ENCODE measurements at regions not wholly inside any gene's neighbourhood (a gene's known extent, or its start where the extent isn't known, plus 50 kb on each side); places are given as distances from the start of the nearest gene placed in this dataset.

DNA sequence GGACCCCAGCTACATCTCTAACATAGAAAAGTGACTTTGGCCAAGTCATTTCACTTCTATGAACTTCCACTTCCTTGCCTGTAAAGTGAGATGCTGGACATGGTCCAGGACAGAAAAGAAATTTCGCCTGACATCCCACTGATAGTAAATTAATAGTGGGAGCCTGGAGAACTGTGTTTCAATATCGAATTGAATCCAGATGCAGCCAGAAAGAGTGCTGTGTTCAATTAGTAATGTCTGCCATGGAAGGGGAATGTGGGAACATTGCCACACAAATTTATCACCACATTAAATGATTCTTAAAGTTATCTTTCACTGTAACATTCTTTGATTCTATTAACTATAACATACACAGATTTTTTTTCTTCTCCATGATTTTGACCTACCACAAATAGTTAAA, 255.0 kb downstream of the HACE1 start:
- no peaks in the 10 kb centered on the region for H3K9me3 ChIP-seq (ENCODE audit: control insufficient read depth, insufficient read depth, low read length)
- no peaks in the 10 kb centered on the region for H3K36me3 ChIP-seq (ENCODE audit: insufficient read depth, low read length)
- H3K4me1 ChIP-seq (ENCODE audit: insufficient read depth, low read length) = no peaks in the 10 kb centered on the region
- no peak overlapping the region for H3K9ac ChIP-seq (ENCODE audit: low read depth, low read length)

DNA sequence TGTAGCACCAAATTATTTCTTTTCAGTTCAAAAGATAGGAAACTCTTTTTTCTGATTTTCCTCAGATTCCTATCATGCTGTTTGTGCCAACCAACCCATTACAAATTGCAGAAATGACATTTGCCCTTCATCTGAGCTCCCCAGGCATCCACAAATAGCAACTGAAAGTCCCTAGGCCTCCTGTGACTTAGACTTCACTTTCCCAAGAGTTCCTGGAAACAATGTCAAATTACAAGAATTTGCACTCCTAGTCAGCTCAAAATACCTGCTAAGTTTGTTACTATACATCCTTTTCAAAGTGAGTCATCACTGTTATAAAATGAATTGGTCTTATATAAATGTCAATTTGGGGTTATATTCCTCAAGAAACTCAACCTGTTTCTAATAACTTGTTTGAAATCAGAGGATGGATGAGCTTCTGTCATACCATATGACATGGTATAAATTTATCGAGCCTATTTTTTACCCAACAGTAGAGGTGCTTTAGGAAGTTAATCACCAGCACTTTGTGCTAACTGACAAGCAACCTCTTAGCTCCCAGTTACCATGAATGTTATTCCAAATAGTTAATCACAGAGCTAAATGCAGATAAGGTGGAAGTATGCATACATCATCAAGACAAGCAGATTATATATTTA, 256.5 kb downstream of the HACE1 start:
- no peaks in the 10 kb centered on the region for H3K9me3 ChIP-seq (ENCODE audit: control insufficient read depth, insufficient read depth, low read length)
- no peaks in the 10 kb centered on the region for H3K36me3 ChIP-seq (ENCODE audit: insufficient read depth, low read length)
- no peaks in the 10 kb centered on the region for H3K4me1 ChIP-seq (ENCODE audit: insufficient read depth, low read length)
- H3K9ac ChIP-seq (ENCODE audit: low read depth, low read length) = no peak overlapping the region

DNA sequence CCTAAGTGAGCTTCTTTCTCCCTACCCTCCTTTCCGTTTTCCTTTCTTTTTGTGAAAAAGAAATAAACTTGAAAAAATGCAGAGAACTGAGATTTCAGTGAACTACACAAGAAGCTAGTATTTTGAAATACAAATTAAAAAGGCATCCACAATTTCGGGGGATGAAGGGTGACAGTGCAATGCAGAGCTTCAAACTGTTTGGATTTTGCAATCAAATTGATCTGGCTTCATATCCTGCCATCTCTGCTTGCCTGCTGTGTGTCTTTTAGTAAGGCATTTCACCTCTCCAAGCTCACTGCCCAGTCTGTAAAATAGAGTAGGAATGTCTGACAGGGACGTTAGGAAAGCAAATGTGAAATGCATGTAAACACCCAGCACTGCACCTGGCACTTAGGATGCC, 258.0 kb downstream of the HACE1 start:
- H3K36me3 ChIP-seq (ENCODE audit: insufficient read depth, low read length) = no peaks in the 10 kb centered on the region

DNA sequence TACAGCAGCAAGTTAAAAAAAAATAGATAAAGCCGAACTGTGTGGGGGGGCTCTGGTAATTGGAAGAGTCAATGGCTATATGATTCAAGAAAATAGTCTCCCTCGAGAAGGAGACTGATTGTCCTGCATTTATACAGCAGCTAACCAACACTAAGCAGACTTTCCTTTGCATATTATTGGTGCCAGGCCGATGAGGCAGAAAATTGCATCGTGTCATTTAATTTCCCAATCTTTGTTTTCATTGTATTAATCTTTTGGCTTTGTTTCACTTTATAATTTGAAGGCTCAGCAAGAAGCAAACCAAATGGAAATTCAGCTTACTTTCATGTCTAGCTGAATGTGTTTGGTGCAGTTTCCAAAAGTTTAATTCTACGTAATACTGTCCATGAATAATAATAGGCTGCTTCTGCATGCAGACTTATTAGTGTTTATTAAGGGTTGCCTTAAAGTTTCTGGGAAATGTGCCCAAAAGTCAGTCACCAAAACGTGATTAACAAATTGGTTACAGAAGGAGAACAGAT, 258.5 kb downstream of the HACE1 start:
- no peak overlapping the region for H3K9ac ChIP-seq (ENCODE audit: low read depth, low read length)
- H3K9me3 ChIP-seq (ENCODE audit: control insufficient read depth, insufficient read depth, low read length) = no peaks in the 10 kb centered on the region
- H3K36me3 ChIP-seq (ENCODE audit: insufficient read depth, low read length) = no peaks in the 10 kb centered on the region
- H3K4me1 ChIP-seq (ENCODE audit: insufficient read depth, low read length) = peaks cover 5% of the 10 kb centered on the region

More for the DNA sequence above, 258.0 kb downstream of the HACE1 start:
- H3K9me3 ChIP-seq (ENCODE audit: control insufficient read depth, insufficient read depth, low read length) = no peaks in the 10 kb centered on the region
- H3K4me1 ChIP-seq (ENCODE audit: insufficient read depth, low read length) = peaks cover 5% of the 10 kb centered on the region
- H3K9ac ChIP-seq (ENCODE audit: low read depth, low read length) = no peak overlapping the region

DNA sequence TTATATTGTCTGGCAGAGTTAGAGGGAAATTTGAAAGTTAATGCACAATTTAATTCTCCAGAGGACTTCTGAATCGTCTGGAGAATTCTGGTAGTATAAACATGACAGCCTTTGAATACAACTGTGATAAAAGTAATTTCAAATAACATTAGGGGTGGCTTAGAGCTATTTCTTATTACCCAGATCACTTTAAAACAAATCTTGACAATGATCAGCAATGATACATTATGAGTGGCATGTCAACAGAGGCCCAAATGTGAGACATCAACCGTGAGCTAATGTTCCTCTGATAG, 259.1 kb downstream of the HACE1 start:
- no peaks in the 10 kb centered on the region for H3K9me3 ChIP-seq (ENCODE audit: control insufficient read depth, insufficient read depth, low read length)
- no peak overlapping the region for H3K9ac ChIP-seq (ENCODE audit: low read depth, low read length)
- H3K36me3 ChIP-seq (ENCODE audit: insufficient read depth, low read length) = no peaks in the 10 kb centered on the region
- H3K4me1 ChIP-seq (ENCODE audit: insufficient read depth, low read length) = peaks cover 5% of the 10 kb centered on the region

DNA sequence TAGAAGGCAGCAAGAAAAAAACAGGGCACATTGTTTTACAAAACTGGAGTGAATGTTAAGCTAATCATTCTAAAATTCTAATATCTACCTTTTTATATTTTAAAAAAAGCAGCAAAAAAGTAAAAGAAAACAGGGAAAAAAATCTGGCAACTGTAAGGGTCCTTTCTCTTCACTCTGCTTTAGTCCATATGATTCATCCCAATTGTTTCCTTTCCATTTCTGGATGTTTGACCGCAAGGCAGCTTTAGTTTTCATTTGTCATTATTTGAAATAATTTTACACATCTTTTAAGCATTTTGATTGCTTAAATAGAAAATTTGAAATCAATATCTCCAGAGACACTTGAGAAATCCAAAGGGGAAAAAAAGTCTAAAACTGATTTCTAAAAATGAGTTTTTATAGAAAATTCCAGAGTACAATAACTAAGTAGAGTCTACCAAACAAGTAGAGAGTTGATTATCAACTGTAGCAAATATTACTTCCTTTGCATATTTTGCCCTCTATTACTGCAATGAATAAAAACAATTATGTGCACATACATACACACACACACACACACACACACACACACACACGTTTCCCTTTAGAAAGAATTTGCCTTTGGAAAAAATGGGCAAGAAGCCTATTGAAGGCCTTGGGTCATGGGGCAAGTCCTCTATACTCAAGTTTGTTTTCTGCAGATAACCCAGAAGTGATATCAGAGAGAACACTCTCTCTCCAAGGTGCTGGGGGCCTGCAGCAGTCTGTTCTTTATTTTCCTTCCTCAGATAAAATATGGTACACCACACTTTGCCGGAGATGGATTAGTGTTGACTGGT, 259.7 kb downstream of the HACE1 start:
- peaks cover 5% of the 10 kb centered on the region for H3K4me1 ChIP-seq (ENCODE audit: insufficient read depth, low read length)
- H3K9me3 ChIP-seq (ENCODE audit: control insufficient read depth, insufficient read depth, low read length) = no peaks in the 10 kb centered on the region
- no peaks in the 10 kb centered on the region for H3K36me3 ChIP-seq (ENCODE audit: insufficient read depth, low read length)
- H3K9ac ChIP-seq (ENCODE audit: low read depth, low read length) = no peak overlapping the region

DNA sequence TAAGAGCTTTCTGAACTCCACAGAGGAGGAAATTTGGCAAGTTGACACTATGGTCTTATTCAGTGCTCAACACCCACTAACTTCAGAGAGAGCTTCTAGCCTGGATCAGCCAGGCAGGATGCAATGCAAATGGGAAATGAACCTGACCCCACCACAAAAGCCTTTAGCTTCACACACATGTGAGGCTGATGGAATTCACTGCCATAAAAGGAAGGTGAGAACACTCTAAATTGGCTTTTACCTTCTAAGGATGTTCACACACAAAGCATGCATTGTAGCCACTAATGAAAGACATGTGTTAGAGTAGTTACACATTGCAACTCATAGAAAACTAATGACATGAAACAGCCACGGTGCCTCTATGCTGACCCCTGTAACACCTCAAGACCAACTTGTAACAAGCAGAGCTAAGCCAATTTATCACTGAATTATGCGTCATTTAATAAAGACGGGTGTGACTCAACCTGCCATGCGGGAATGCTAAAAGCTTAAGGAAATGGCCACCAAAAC, 262.1 kb downstream of the HACE1 start:
- peaks cover 5% of the 10 kb centered on the region for H3K4me1 ChIP-seq (ENCODE audit: insufficient read depth, low read length)
- no peaks in the 10 kb centered on the region for H3K36me3 ChIP-seq (ENCODE audit: insufficient read depth, low read length)
- H3K9ac ChIP-seq (ENCODE audit: low read depth, low read length) = no peak overlapping the region
- no peaks in the 10 kb centered on the region for H3K9me3 ChIP-seq (ENCODE audit: control insufficient read depth, insufficient read depth, low read length)

DNA sequence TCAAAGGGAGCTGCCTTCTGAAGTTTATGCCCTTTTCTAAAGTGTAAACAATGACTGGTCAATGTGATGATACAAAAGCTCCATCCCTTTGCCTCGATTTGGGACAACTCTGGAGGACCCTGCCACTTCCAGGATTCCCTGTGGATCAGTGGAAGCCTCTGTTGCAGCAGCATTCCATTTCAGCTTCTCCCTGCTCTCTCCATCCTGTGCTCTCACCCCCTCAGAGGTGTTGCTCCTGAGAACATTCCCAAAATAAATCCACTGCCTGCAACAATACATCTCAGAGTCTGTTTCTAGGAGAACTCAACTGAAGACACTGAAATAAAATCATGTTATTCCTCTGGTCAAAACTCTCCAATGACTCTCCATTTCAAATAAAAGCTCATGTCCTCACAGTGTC, 263.6 kb downstream of the HACE1 start:
- H3K9me3 ChIP-seq (ENCODE audit: control insufficient read depth, insufficient read depth, low read length) = no peaks in the 10 kb centered on the region
- H3K36me3 ChIP-seq (ENCODE audit: insufficient read depth, low read length) = no peaks in the 10 kb centered on the region
- H3K4me1 ChIP-seq (ENCODE audit: insufficient read depth, low read length) = peaks cover 5% of the 10 kb centered on the region
- no peak overlapping the region for H3K9ac ChIP-seq (ENCODE audit: low read depth, low read length)

DNA sequence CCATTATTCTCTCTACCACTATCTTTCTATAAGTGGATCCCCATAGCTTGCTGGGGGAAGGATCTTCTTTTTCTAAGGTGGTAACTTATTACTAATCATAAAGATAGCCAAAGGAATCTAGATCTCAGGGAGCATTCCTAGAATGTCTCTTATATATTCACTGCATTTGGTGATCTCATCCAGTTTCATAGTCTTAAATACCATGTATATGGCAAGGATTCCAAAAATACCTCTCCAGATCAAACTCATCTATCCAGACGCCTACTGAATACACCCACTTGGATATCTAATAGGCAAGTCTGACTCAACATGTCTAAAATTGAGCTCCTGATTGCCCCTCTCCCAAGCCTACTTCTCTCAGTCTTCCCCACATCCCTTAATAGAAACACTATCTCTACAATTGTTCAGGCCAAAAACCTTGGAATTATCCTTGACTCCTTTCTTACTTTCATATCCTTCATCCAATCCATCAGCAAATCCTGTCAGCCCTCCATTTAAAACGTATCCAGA, 264.4 kb downstream of the HACE1 start:
- no peaks in the 10 kb centered on the region for H3K36me3 ChIP-seq (ENCODE audit: insufficient read depth, low read length)

DNA sequence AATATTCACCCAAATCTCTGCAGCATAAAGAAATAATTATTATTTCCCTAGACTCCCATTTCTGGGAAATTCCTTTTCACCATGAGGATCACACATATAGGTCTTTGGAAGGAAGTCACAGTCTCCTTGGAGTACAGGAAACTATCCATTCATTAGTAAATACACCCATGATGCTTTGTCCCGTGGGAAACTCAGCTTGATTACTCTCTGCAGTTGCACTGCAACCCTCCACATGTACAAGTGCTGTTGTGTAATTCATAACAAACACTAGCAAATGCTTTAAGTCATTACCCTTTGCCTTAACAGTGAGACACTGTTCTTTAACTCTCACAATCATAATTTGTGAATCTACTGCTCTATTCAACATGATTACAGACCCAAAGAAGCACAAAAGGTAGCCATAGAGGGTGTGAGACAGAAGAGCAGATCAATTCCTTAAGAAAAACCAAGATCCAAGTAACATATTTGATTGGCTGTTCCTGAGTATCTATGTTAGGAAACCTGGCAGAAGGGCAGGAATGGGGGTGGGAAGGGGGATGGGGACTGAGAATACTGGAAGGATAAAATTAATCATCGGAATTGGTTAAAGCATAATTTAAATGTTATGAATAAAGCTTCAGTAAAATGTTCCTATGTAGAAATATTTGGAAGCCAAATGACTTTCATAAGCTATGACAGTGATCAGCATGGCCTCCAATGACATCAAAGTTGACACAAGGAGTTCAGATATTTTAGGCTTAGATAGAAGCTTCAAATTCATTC, 268.0 kb downstream of the HACE1 start:
- Histone ChIP-seq H3K9me3 (ENCODE audit: control insufficient read depth, insufficient read depth, low read length) (no peaks in the 10 kb centered on the region), H3K4me1 (ENCODE audit: insufficient read depth, low read length) (no peaks in the 10 kb centered on the region), H3K36me3 (ENCODE audit: insufficient read depth, low read length) (no peaks in the 10 kb centered on the region), H3K9ac (ENCODE audit: low read depth, low read length) (no peak overlapping the region)

More for the DNA sequence above, 264.4 kb downstream of the HACE1 start:
- H3K4me1 ChIP-seq (ENCODE audit: insufficient read depth, low read length) = peaks cover 5% of the 10 kb centered on the region
- no peak overlapping the region for H3K9ac ChIP-seq (ENCODE audit: low read depth, low read length)
- no peaks in the 10 kb centered on the region for H3K9me3 ChIP-seq (ENCODE audit: control insufficient read depth, insufficient read depth, low read length)

DNA sequence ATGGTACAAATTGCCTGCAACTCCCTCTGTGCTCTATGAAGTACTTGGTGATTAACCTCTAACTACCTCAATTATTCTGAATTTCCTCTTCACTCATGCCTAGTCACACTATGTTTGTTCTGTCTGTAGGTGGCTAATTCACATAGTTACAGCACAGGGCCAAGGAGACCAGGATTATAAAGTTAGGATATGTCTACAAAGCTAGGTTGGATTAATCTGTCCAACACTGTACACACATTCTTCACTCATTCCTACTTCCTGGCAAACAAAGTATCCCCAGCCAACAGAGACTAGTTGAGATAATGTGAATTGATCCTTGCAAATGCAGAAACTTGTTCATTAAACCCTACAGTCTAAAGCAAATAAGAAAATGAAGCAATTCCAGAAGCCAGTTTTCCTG, 269.8 kb downstream of the HACE1 start:
- no peak overlapping the region for H3K9ac ChIP-seq (ENCODE audit: low read depth, low read length)
- H3K36me3 ChIP-seq (ENCODE audit: insufficient read depth, low read length) = no peaks in the 10 kb centered on the region
- H3K4me1 ChIP-seq (ENCODE audit: insufficient read depth, low read length) = no peaks in the 10 kb centered on the region
- H3K9me3 ChIP-seq (ENCODE audit: control insufficient read depth, insufficient read depth, low read length) = no peaks in the 10 kb centered on the region

DNA sequence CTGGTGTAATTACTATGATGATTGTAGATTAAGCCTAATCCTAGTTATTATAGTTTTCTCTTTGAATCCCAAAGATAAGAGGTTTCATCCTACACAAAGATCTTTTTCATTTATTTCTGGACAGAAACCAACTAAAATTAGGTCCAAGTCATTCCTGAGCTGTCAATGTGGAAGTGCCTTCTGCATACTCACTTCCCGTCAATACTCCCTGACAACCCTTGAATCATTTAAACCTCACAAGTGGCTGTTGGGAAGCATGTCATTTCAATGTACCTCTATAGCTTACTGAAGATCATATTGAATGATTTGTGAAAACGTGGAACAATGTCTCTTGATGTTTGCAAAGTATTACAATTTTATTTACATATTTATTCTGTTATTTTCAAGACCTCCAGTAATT, 274.1 kb downstream of the HACE1 start:
- no peaks in the 10 kb centered on the region for H3K36me3 ChIP-seq (ENCODE audit: insufficient read depth, low read length)
- no peak overlapping the region for H3K9ac ChIP-seq (ENCODE audit: low read depth, low read length)

DNA sequence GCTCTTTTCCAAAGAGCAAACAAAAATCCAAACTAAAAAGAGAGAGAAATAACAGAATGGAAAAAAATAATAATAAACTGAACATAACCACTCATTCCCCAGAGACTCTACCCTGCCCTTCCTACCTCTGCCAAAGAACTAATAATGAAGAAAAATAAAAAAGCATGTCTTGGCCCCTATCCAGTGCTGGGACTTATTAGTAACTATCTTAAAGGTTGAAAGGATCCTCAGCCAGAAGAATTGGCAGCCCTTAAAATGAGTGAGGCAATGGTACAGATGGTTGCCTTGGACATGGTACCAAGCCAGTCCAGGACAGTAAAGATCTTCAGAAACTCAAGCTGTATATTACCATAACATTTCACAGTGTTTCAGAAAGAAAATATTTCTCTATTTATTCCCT, 279.3 kb downstream of the HACE1 start:
- Histone ChIP-seq H3K9me3 (ENCODE audit: control insufficient read depth, insufficient read depth, low read length) (no peaks in the 10 kb centered on the region; the same call in 1 of the 2 replicates), H3K4me1 (ENCODE audit: insufficient read depth, low read length) (no peaks in the 10 kb centered on the region), H3K36me3 (ENCODE audit: insufficient read depth, low read length) (no peaks in the 10 kb centered on the region), H3K9ac (ENCODE audit: low read depth, low read length) (no peak overlapping the region)

More for the DNA sequence above, 274.1 kb downstream of the HACE1 start:
- Histone ChIP-seq H3K4me1 (ENCODE audit: insufficient read depth, low read length) (no peaks in the 10 kb centered on the region), H3K9me3 (ENCODE audit: control insufficient read depth, insufficient read depth, low read length) (no peaks in the 10 kb centered on the region; the same call in 1 of the 2 replicates)

DNA sequence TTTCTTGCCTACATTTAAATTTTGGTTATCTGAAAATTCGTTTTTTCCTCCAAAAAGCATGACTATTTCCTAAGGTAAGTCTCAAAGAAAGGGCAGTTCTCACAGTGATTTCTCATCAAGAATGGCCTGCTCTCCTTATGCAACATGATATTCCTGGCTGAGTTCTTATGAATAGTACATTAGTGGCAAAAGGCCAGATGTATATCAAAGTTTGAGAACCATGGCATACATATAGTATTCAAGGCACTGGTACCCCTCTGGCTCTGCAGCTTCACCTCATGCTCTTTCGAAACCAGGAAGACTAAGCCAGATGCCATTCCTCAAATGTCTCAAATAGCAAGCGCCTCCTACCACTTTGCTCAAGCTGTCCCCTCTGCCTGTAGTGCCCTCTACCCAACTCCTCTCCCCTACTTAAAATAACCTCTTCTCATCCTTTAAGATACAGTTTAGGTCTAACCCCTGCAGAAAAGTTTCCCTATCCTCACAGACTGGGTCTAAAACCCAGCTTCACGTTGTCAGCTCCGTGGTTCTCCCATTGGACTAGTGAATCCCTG, 280.3 kb downstream of the HACE1 start:
- Histone ChIP-seq H3K4me1 (ENCODE audit: insufficient read depth, low read length) (no peaks in the 10 kb centered on the region), H3K36me3 (ENCODE audit: insufficient read depth, low read length) (no peaks in the 10 kb centered on the region), H3K9me3 (ENCODE audit: control insufficient read depth, insufficient read depth, low read length) (no peaks in the 10 kb centered on the region; the same call in 1 of the 2 replicates)

More for the DNA sequence above, 280.3 kb downstream of the HACE1 start:
- no peak overlapping the region for H3K9ac ChIP-seq (ENCODE audit: low read depth, low read length)
